PC-9 (cell line): ENCODE measurements at regions not wholly inside any gene's neighbourhood (a gene's known extent, or its start where the extent isn't known, plus 50 kb on each side); places are given as distances from the start of the nearest gene placed in this dataset.

ENCODE experiments used
- BruUV-seq: library from RNA; stranded (reverse); fragments of 400-500 nt; replicated peaks from 2 replicates; lab custom pipeline; 2021; lab: Mats Ljungman, UMichigan
- CTCF ChIA-PET: fragments of 300-600 bp; sonication (Branson Sonifier 250); formaldehyde crosslinking; loops from one replicate; lab custom pipeline; 2022; ENCODE audit warnings: antibody characterized with exemption; lab: Charles Lee
- POLR2A ChIA-PET: fragments of 300-600 bp; sonication (Branson Sonifier 250); formaldehyde crosslinking; loops from one replicate; lab custom pipeline; 2022; ENCODE audit warnings: antibody characterized with exemption; ENCODE audit not compliant: unreplicated experiment; lab: Charles Lee
- DNase-seq, 2 experiments: peaks; one replicate each; pipeline versions ENCODE4 v3.0.0 to v3.0.0-alpha.2; 2015 to 2022; ENCODE audit warnings: mixed read lengths in 1 of 2
- H2AFZ ChIP-seq: fragments of 200-600 bp; sonication (generic); 2 replicates; pipeline ENCODE4 v1.8.1; 2017; ENCODE audit warnings: antibody characterized with exemption
- H3F3A ChIP-seq: fragments of 200-600 bp; sonication (generic); 2 replicates; pipeline ENCODE4 v1.8.1; 2017; ENCODE audit warnings: antibody characterized with exemption, mild to moderate bottlenecking, low read depth; ENCODE audit not compliant: insufficient read depth
- H3K27ac ChIP-seq: fragments of 200-600 bp; sonication (generic); 2 replicates; pipeline ENCODE4 v1.6.1; 2016; ENCODE audit warnings: mixed run types
- H3K27me3 ChIP-seq: fragments of 200-600 bp; sonication (generic); 2 replicates; pipeline ENCODE4 v1.6.1; 2016; ENCODE audit warnings: low read depth, mixed run types; ENCODE audit not compliant: insufficient read depth
- H3K36me3 ChIP-seq: fragments of 200-600 bp; sonication (generic); 2 replicates; pipeline ENCODE4 v1.6.1; 2016; ENCODE audit warnings: low read depth, mixed run types
- H3K4me1 ChIP-seq: fragments of 200-600 bp; sonication (generic); replicated peaks from 2 replicates; pipeline ENCODE4 v1.6.1; 2016; ENCODE audit warnings: mixed run types; ENCODE audit not compliant: insufficient read depth
- H3K4me2 ChIP-seq: fragments of 200-600 bp; sonication (generic); 2 replicates; pipeline ENCODE4 v1.6.1; 2017; ENCODE audit warnings: mixed run types
- H3K4me3 ChIP-seq: fragments of 200-600 bp; sonication (generic); 2 replicates; pipeline ENCODE4 v1.6.1; 2016; ENCODE audit warnings: mixed run types
- H3K79me2 ChIP-seq: fragments of 200-600 bp; sonication (generic); 2 replicates; pipeline ENCODE4 v1.6.1; 2017; ENCODE audit warnings: low read depth, mixed run types
- H3K9me2 ChIP-seq: fragments of 200-600 bp; sonication (generic); 2 replicates; pipeline ENCODE4 v1.8.1; 2017; ENCODE audit warnings: mild to moderate bottlenecking; ENCODE audit not compliant: insufficient read depth
- H3K9me3 ChIP-seq: fragments of 200-600 bp; sonication (generic); 2 replicates; pipeline ENCODE4 v1.8.1; 2016; ENCODE audit warnings: low read depth; ENCODE audit not compliant: insufficient read depth
- H4K20me1 ChIP-seq: fragments of 200-600 bp; sonication (generic); 2 replicates; pipeline ENCODE4 v1.8.1; 2017; ENCODE audit not compliant: insufficient read depth
- CTCF ChIP-seq: fragments of 200-600 bp; sonication (generic); conservative IDR thresholded peaks from 2 replicates; pipeline ENCODE4 v1.6.1; 2017; ENCODE audit warnings: mixed run types, antibody characterized with exemption, mild to moderate bottlenecking, moderate library complexity
- EZH2 ChIP-seq: fragments of 200-600 bp; sonication (generic); IDR thresholded peaks from 2 replicates; pipeline ENCODE4 v1.8.0; 2017; ENCODE audit warnings: antibody characterized with exemption, low read depth
- intact Hi-C: fragments of 100-400 bp; cut with micrococcal nuclease; formaldehyde crosslinking; loops from one replicate; pipeline ENCODE4 v1.10.0; 2022; ENCODE audit not compliant: unreplicated experiment

DNA sequence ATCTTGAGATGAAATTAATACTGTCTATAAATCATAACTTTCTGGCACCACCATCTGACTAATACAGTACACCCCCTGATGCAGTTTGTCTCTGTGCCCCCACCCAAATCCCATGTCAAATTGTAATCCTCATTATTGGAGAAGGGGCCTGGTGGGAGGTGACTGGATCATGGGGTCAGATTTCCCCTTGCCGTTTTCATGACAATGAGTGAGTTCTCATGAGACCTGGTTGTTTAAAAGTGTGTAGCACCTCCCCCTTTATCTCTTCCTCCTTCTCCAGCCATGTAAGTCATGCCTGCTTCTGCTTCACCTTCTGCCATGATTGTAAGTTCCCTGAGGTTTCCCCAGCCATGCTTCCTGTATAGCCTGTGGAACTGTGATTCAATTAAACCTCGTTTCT, 78.7 kb upstream of the CDH6 start:
- Histone ChIP-seq H3K4me1 (no peaks in the 10 kb centered on the region), H3K4me3 (no peak overlapping the region), H3K9me2 (no peaks in the 10 kb centered on the region), H3K27me3 (no peaks in the 10 kb centered on the region), H3F3A (no peaks in the 10 kb centered on the region), H4K20me1 (no peaks in the 10 kb centered on the region), H2AFZ (no peak overlapping the region), H3K4me2 (no peak overlapping the region), H3K36me3 (no peaks in the 10 kb centered on the region), H3K79me2 (no peaks in the 10 kb centered on the region), H3K27ac (no peak overlapping the region), H3K9me3 (no peaks in the 10 kb centered on the region)
- DNase-seq = no peak
- POLR2A ChIA-PET = no interaction called here
- CTCF ChIA-PET = no interaction called here
- intact Hi-C loops = no loop called here
- TF ChIP-seq EZH2 = no peak
- no peak for TF ChIP-seq CTCF
- no TSS peak for BruUV-seq

GRCh38 chr5:31113666-31114350, 79.7 kb upstream of the CDH6 start:
- Histone ChIP-seq H3K4me2 (no peak overlapping the region), H3K36me3 (no peaks in the 10 kb centered on the region), H3K4me1 (no peaks in the 10 kb centered on the region), H3K79me2 (no peaks in the 10 kb centered on the region), H3K9me3 (no peaks in the 10 kb centered on the region), H4K20me1 (no peaks in the 10 kb centered on the region), H3K4me3 (no peak overlapping the region), H2AFZ (no peak overlapping the region), H3K9me2 (no peaks in the 10 kb centered on the region), H3K27ac (no peak overlapping the region), H3F3A (no peaks in the 10 kb centered on the region), H3K27me3 (no peaks in the 10 kb centered on the region)
- CTCF ChIA-PET = no interaction called here
- POLR2A ChIA-PET = no interaction called here
- DNase-seq = no peak
- intact Hi-C loops = no loop called here
- TF ChIP-seq EZH2 (no peak), CTCF (no peak)
- BruUV-seq = no TSS peak

DNA sequence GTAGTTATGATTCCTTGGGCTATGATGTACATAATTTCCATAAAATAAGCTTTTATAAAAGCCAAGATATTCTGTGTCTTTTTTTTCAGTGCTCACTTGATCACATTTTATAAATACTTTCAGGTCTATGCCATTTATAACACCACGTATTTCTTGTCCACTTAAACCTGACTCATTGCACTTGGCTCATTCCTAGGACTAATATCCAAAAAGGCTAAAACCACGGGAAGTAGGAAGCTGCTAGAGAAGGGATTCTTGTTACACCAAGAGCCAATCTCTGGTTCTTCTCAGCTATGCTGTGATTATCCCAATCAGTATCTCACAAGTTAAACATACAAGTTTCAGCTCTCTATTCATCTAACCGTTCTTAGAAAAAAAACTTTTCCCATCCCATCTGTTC, 80.4 kb upstream of the CDH6 start:
- no peaks in the 10 kb centered on the region for H3K79me2 ChIP-seq
- no peak overlapping the region for H3K27ac ChIP-seq
- BruUV-seq = no TSS peak
- H3K4me1 ChIP-seq = no peaks in the 10 kb centered on the region
- H4K20me1 ChIP-seq = no peaks in the 10 kb centered on the region
- no peak for DNase-seq
- no peak overlapping the region for H3K4me3 ChIP-seq
- ChIA-PET CTCF (no interaction called here), POLR2A (no interaction called here)
- H3F3A ChIP-seq = no peaks in the 10 kb centered on the region
- no peaks in the 10 kb centered on the region for H3K9me2 ChIP-seq
- intact Hi-C loops = no loop called here
- H3K27me3 ChIP-seq = no peaks in the 10 kb centered on the region
- H3K9me3 ChIP-seq = no peaks in the 10 kb centered on the region
- H3K36me3 ChIP-seq = no peaks in the 10 kb centered on the region
- H3K4me2 ChIP-seq = no peak overlapping the region
- no peak for TF ChIP-seq EZH2
- no peak for TF ChIP-seq CTCF
- H2AFZ ChIP-seq = no peak overlapping the region
